ENCODE measurements at regions not wholly inside any gene's neighbourhood (a gene's known extent, or its start where the extent isn't known, plus 50 kb on each side); places are given as distances from the start of the nearest gene placed in this dataset.
A peak's percentile ranks its signal among the peaks of the same experiment; 100 is the strongest.
"Not testable (repeated sequence)": the region's sequence is repeated elsewhere in the genome, so short reads cannot be mapped to it uniquely, and the experiment has no call there.

DNA sequence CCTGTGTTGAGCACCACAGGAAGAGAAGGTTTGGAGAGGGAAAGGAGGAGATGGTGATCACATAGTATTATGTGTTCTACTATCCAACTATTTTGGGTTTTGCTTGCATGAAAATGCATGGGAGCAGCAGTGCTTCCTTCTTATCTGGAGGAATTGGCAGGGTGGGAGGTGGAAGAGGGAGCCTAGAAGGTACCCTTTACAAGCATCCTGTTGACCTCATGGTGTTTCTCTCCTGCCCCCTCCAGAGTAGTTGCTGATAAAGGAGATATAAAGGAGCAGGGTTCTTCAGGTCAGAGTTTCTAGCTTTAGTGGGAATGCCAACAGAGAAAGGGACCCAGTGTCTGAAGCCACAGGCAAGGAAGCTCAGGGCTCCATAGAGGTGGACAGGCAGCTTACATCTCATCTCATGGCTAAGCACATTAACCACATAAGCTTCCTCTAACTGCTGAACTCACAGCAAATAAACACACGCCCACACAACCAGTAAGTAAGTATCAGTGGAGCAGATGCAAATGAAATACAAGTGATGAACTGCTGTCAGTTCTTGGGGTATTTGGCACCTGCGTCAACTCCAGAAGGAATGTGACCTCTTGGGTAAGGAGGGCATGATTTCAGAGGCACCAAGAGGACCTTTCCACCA is 174.2 kb upstream of the SLC38A2 start:
- no peak for DNase-seq

DNA sequence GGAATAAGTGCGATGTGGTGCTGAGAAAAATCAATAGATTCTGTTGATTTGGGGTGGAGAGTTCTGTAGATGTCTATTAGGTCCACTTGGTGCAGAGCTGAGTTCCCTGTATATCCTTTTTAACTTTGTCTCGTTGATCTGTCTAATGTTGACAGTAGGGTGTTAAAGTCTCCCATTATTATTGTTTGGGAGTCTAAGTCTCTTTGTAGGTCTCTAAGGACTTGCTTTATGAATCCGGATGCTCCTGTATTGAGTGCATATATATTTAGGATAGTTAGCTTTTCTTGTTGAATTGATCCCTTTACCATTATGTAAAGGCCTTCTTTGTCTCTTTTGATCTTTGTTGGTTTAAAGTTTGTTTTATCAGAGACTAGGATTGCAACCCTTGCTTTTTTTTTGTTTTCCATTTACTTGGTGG is 170.8 kb upstream of the SLC38A2 start:
- DNase-seq: not testable (repeated sequence)

DNA sequence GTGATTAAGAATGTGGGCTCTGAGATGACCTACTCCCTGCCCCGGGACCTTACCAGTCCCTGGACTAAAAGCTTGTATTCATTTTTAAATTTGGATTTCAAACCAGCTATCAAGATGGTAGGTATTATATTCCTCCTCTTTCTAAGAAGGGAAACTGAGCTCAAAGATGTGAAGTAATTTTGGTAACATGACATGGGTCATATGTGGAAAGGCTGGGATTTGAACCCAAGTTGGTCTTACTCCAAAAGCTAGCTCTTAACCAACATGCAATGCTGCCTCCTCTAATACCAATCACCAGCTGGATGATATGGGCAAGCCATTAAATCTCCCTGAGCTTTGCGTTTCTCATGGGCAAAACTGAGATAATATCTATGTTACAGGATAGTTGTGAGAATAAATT is 166.4 kb upstream of the SLC38A2 start:
- no peak for DNase-seq

DNA sequence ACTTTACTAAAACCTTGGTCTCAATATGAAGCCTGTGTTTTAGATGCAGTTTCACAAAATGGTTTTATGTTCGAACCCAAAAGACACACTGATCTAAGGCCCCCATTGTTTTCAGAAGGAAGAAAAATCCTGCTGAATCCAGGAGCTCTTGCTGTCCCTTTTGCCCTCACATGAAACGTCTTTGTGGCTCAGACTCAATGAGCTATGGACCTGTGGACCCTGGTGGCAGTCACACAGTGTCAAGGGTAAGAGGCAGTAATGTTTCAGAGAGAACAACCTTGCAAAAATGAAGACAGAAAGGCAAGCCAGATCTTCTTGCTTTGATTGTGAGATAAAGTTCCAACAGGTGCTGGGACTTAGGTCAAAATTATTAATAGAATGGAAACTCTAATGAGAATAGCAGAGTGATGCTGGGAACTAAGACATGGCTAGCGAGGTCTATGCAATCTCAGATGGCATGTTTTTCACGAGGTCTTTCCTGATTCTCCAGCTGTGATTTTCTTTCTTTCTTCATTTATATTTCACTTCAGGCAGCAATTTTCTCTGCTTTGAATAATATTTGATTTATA is 164.9 kb upstream of the SLC38A2 start:
- no peak for DNase-seq

DNA sequence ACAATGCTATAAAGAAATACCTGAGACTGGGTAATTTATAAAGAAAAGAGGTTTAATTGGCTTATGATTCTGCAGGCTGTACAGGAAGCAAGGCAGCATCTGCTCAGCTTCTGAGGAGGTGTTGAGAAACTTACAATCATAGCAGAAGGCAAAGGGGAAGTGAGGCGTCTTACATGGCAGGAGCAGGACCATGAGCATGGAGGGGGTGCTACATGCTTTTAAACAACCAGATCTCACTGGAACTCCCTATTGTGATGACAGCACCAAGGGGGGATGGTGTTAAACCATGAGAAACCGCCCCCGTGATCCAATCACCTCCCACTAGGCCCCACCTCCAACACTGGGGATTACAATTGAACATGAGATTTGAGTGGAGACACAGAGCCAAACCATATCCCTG is 163.7 kb upstream of the SLC38A2 start:
- DNase-seq: not testable (repeated sequence)

DNA sequence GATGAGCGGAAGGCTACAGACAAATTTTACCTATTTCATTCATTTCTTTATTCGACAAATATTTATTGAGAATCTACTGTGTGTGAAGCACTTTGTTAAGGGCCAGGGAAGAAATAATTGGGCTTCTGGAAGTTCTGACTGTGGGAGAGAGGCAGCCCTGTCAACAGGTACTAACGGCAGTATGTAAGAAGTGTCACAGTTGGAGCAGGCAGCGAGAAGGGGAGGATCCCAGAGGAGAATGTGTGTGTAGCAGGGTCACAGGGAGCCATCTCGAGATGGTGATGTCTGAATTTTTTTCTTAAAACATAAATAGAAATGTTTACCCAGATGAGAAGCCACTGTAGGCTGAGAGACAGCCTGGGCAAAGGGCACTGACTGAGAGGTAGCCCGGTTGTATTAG is 163.3 kb upstream of the SLC38A2 start:
- no peak for DNase-seq

DNA sequence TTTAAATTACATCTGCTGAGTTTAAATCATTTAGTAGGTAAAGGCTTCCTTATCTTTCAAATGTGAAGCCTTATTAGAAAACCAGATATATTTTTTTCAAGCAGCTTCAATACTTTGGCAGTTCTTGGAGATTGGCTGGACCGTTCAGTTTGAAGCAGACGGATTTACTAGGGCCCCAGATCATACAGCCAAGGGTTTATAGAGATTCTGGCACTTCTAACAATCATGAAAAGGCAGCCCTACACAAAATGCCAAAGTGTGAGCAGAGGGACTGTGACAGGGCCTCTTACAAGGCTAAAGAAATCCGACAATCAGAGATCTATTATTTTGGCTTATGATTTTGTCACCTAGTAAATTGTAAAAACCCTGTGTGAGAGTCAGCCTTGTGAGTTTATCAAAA is 162.8 kb upstream of the SLC38A2 start:
- no peak for DNase-seq

DNA sequence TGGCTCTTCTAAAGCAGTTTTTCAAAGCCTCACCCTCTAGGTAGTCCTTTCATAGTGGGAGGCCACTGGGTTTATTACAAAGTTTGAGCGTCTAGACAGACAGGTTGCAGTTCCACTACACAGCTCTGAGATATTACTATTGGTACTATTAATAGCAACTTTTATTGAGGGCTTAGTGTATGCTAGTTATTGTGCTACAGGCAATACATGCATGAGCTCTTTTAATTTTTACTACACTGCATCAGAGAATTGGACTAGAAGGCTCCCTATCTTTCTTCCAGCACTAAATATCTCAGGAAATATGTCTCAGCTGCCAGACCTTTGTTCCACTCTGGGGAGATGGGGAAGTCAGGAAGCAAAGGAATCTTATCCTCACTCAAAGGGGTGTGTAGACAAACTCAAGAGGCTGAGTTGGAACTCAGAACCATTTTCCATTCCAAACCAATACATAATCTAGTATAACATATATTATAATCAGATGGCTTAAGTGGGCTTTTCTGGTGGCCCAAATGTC is 161.8 kb upstream of the SLC38A2 start:
- DNase-seq: no peak

DNA sequence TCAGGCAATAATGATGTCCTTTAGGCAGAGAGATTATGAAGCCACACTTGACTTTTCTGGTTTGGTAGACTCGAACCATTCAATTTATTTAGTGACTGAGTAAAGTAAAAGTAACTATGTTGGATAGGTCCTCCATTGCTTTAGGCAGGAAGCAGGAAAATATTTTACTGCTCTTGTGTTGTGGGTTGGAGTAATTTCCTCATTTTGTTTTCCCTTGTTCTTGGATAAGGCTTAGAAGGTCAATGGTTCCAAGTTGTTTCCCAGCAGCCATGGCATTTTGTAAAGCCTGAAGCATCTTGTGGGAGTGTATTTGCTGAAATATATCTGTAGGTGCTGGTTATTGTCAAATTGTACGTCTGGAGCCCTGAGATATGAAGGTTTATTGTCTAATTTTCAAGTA is 161.2 kb upstream of the SLC38A2 start:
- DNase-seq: no peak

DNA sequence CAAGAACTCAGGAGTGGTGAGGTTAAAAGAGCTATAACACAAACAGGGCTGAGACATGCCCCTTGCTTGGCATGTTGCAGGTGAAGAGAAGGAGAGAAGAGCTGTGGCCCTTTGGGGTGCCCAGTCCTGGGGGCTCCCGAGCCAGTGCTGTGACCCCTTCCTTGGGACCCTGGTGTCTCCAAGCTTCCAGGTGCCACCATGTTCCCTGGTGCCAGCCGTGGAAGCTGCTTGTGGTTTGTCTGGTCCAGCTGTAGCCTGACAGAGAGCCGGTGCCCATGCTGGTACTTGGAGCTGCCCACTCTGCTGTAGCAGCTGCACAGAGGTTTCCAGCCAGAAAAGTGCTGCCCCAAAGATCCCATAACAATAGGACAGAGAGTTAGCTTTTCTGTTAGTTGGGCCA is 159.2 kb upstream of the SLC38A2 start:
- no peak for DNase-seq

DNA sequence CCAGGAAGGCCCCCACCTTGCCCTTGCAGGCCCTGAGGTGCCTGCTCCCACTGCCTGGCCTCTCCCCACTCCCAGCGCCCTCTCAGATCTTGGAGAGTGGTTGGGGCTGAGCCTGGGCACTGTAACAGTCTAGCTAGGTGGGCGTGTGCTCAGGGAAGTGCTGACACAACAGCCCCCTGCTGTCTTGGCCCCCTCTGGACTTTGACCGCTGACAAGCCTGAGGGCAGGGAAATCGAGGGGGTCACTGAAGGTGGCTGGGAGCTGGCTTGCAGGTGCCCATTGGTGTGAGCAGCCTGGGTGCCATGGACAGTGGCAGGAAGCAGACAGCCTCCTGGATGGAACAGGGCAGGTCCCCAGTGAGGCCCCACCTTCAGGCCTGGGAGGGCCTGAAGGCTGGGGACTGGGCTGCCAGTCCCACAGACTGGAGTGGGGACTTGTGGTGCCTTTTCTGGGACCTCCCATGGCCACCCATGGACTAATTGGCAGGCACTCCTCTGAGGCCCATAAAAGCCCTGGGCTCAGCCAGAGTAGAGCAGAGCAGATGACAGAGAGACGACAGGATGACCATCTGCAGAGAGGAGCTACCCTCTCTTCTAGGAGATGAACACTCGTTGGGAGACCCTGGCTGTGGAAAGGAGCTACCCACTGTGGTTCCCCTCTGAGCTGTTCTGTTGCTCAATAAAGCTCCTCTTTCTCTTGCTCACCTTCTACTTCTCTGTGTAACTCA is 158.6 kb upstream of the SLC38A2 start:
- DNase-seq: no peak

DNA sequence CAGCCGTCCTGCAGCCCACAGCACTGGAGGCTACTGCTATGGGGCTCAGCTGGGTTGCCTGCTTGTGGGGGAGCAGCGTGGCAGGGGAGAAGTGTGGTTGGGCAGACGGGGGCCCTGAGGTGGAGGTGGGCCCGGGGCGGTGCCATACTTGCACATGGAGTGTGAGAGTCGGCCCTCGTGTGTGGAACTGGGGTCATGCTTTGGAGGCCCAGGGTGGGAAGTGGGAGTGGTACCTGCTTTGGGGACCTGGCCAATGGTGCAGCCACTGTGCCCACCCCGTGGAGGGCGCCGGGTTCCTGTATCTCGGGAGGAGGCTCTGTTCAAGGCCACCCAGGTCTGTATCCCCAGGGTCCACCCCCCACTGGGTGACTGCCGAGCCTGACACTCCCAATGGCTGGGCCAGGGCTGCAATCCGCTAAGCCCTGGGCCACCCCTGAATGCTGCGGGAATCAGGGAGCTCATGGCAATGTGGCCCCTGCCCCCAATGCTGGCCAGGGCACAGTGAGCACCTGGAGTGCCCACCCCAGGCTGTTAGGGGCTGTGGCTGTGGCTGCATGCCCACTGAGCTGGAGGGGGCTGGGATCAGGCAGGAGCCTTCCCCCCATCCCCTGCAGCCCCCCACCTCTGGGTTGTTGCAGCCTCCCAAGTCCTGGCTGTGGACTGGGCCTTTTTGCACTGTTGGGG is 157.9 kb upstream of the SLC38A2 start:
- no peak for DNase-seq

DNA sequence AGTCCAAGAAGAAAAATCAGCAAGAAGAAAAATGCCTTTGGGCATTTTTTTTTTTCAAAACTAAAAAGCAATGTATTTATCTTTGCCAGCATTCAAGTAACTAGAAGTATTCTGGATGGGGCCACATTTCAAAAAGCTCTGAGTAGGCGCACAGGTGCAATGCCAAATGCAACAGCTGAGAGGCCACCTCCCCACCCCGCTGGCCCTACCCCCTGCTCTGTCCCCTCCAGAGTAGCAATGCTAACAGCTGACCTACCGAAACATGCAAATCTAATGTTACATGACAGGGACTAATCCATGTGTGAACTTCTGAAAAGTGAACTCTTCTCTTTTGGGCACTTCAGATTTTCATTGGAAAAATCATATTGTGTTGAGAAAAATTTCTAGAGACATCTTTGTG is 153.7 kb upstream of the SLC38A2 start:
- no peak for DNase-seq

DNA sequence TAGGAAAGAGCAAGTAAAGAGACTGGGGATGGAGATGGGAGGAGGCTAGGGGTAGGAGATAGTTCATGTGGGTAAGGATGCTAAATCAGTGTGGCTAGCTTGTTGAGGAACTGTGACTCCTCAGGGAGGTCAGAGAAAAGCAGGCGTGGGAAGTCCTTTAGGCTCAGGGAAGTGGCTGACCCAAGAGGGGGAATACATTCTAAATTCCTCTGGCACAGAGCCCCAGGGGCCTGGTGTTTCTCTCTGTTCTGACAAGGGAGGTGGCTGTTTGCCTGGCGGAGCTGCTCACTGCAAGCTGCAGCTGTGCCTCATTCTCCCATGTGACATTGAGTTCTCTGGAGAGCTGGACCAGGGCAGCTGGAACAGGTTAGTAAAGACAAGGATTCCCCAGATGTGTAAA is 152.2 kb upstream of the SLC38A2 start:
- no peak for DNase-seq

DNA sequence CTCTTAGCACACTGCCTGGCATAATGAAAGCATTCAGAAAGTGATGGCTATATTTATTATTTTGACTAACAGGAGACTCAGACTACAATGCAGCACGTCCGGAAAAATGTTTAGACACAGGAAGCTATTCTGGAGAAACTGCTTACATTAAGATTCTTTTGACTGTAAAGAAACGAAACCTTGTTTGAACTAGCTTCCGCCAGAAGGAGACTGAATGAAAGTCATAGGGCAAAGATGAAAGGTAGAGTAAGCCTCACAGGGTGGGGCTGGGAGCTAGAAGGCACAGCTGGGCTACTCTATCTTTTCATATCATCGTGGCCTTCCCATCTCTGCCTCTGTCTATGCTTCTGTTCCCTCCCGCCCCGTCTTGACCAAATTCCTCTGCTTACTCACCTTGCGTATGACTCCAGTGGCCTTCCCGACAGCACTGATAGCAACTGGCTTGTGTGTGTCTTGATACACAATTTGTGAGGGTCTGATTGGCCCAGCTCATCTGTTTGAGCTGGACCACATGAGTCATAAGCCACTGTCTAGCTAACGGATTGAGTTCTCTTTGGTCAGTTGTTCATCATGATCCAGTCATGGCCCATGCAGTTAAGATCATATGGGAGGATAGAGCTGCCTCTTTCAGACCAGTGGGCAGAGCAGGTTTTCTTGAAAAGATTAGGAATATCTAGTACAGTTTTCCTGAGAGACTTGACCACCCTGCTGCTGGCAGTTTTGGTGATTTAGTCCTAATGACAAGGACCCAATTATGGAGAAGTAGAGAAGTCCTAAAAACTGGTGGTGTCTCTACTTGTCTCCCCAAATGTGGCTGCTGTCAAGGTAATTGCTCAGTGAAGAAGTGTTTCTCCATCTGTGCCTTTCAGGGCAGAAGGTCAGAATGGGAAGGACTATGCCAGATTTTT is 151.5 kb upstream of the SLC38A2 start:
- DNase-seq: peak; percentile 29

DNA sequence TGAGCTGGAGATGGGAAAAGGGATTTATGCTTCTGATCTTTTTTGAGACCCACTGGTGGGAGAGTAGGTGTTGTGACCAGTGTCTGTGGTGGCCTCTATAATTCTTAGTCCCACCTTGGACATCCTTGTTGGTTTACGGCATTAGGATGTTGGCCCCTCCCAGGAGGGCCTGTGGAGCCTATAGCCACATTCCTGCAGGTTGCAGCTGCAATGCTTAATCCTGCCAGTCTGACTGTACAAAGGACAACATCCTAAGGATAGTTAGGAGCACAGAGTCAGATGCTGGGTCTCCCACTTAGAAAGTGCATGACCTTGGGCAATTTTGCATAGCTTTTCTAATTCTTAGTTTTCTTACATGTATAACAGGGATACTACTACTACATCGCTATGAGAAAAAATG is 150.9 kb upstream of the SLC38A2 start:
- no peak for DNase-seq

DNA sequence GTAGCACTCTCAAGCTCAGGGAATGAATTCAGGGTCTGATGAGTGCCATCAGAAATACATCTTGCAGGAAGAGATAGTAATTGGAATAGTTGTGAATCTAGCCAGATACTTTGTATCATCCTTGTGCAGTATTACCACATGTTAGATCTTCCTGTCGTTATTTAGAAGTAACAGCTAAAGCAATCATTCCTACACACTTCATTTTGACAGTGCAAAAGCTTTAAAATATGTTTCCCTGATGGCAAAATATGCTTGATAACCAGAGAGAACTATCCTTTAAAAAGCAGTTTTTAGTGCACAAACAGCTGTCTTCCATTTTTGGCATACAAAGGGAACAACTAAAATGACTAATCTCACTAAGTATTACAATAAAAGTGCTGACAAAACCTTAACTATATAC is 149.5 kb upstream of the SLC38A2 start:
- DNase-seq: no peak

DNA sequence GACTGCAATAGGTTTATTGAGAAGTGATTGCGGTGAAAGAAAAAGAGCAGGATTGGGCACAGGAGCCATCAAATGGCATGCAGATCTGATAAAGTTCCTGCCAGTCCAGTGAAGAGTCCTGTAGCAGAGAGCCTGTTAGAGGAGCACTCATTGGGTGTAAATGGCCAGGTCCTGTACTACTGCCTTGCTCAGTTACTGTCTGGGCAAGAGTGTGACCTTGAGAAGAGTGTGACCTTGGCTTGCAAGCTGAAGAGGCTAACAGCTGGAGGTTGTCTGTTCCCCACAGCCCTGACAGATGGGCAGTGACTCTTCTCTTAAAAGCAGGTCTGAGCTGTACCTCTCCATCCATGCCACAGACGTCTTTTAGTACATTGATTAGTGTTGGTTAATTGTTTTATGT is 148.6 kb upstream of the SLC38A2 start:
- DNase-seq: no peak

DNA sequence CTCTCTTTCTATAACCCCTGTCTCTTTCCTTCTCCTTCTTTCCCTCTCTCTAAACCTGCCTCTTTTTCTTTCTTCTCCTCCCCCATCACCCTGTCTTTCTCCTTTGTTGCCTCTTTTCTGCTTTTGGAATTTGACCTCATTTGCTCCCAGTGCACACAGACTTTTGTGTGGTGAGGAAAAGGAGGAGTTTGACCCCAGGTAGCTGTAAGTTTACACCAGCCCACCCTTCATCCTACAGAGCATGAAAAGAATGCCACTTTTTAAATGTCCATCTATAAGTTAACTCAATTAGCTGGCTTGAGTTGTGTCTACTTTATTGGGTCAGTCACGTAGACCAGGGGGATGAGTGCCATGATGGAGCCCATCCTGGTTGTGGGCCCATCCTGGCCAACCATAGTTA is 146.8 kb upstream of the SLC38A2 start:
- DNase-seq: no peak

DNA sequence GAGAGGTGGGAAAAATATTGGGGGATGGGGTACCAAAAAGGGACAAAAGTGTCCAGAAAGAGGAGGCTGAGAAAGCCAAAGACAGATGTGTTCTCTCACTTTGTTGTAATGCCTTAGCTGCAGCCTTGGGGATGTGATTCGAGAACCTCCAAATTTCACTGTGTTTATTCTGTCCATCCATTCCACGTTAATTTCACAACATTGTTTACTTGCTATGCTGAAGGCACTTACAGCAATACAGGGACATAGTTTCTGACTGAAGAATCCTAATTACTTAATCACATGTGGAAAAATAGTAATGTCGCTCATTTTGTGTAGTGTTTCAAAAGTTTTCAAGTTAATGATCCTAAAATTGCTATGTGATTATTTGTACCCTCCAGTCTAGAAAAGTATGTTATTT is 146.2 kb upstream of the SLC38A2 start:
- no peak for DNase-seq

DNA sequence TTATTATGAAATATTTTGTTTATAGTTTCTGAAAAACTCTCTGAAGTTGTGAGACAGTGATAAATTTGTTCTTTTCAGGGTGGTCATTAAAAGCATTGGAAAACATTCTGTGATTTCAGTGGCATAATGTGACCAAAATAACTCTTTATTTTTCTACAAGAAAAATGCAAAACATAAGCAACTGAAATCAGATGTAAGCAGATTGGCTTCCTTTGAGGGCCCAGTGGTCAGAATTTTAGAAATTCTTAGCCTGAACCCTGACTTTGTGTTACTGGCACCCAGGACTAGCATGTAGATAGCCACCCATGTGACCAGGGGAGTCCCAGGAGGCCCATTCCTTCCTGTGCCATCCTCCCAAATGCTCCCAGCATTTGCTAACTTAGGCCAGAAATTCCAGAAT is 145.6 kb upstream of the SLC38A2 start:
- DNase-seq: no peak

DNA sequence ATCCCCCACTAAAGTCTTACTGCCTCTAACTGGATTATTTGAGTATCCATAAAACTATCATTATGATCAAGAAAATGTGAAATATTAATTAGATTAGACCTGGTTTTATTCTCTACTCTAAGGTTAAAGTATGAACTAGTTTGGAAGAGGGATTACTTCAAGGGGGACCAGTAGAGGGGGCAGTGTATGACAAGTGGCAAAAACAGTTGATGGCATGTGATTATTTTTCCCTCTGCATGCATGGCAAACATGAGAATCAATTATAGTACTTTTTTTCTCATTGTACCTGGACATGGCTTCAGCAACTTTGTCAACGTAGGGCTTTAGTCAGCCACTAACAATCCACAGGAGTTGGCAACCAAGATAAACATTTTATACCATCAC is 145.0 kb upstream of the SLC38A2 start:
- DNase-seq: no peak
